ENCODE measurements at regions not wholly inside any gene's neighbourhood (a gene's known extent, or its start where the extent isn't known, plus 50 kb on each side); places are given as distances from the start of the nearest gene placed in this dataset.
"Not testable (repeated sequence)": the region's sequence is repeated elsewhere in the genome, so short reads cannot be mapped to it uniquely, and the experiment has no call there.

DNA sequence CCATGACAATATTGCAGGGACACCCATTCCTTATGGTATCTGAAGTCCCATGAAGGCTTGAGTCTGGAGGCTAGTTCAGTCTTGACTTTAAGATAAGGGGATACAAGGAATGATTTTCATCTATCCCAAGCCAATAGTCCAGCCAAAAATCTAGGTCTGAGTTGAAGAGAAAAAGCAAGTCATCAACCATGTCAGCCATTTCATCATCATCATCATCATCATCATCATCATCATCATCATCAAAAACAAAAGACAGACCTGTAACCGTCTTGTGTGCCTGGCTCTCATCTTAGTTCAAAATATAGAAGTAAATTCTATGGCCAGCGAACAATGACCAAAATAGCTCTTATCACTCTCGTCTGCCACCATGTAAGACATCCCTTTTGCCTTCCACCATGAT, 59.5 kb upstream of the FAM90A26 start:
- DNase-seq: not testable (repeated sequence)

- not testable (repeated sequence) for DNase-seq
Observed at GRCh38 chr4:9103148-9103524, 67.1 kb upstream of the FAM90A26 start.

- DNase-seq: not testable (repeated sequence)
Observed at GRCh38 chr4:9102471-9103147, 67.6 kb upstream of the FAM90A26 start.

GRCh38 chr4:9096330-9096729, 73.9 kb upstream of the FAM90A26 start:
- DNase-seq: not testable (repeated sequence)

DNA sequence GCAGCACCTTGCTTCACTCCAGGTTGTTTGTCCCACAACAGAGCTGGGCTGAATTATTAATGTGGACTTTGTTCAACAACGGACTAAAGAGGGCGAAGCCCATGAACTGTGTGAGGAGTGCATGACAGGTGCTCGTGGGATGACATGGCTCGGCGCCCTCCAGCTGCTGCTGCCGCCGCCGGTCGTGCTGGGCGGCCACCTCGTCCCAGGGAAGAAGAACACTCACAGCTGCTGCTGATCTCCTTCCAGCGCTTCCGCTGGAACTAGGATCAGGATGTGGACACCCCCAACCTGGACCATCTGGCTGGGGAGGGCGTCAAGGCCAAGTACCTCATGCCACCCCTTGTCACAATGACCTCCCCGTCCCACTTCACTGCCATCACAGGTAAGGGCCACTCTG, 91.4 kb upstream of the FAM90A26 start:
- not testable (repeated sequence) for DNase-seq

DNA sequence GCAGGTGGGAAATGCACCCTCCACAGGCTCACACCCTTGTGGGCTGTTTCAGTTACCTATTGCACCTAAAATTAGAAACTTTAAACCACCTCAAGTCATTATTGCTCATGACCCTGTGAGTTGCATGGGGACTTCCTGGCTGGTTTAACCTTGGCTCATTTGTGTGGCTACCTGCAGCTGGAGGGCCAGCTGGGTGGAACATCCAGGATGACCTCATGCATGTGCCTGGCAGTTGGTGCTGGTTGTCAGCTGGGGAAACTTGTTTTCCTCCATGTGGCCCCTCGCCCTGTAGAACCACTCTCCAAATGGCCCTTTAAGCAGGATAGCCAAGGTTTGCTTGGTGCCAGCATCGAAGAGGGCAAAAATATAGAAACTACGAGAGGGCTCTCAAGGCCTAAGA, 93.2 kb upstream of the FAM90A26 start:
- not testable (repeated sequence) for DNase-seq

- not testable (repeated sequence) for DNase-seq
Observed at GRCh38 chr4:9076486-9076885, 93.7 kb upstream of the FAM90A26 start.

GRCh38 chr4:9073371-9073770, 96.8 kb upstream of the FAM90A26 start:
- not testable (repeated sequence) for DNase-seq

DNA sequence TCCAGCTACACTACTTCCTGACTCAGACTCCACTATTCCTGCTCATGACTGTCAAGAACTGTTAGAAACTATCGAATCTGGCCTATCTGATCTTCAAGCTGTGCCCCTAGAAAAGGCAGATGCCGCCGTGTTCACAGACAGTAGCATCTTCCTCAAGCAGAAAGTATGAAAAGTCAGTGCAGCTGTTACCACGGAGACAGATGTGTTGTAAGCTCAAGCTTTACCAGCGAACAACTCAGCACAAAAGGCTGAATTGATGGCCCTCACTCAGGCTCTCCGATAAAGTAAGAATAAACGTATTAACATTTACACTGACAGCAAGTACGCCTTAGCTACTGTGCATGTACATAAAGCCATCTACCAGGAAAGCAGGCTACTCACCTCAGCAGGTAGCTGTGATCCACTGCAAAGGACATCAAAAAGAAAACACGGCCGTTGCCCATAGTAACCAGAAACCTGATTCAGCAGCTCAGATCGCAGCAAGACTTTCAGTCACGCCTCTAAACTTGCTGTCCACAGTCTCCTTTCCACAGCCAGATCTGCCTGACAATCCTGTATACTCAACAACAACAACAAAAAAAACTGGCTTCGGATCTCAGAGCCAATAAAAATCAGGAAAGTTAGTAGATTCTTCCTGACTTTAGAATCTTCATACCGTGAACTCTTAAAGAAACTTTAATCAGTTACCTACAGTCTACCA, 97.5 kb upstream of the FAM90A26 start:
- DNase-seq: not testable (repeated sequence)

DNA sequence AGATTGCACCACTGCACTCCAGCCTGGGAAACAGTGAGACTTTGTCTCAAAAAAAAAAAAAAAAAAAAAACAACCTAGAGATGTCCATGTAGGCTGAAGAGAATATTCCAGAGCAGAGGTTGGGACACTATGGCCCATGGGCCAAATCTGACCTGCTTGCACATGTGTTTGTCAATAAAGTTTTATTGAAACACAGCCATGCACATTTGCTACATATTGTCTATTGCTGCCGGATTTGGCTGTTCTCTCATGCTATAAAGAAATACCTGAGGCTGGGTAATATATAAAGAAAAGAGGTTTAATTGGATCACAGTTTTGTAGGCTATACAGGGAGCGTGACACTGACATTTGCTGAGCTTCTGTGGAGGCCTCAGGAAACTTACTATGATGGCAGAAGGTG, 102.3 kb upstream of the FAM90A26 start:
- DNase-seq: not testable (repeated sequence)

DNA sequence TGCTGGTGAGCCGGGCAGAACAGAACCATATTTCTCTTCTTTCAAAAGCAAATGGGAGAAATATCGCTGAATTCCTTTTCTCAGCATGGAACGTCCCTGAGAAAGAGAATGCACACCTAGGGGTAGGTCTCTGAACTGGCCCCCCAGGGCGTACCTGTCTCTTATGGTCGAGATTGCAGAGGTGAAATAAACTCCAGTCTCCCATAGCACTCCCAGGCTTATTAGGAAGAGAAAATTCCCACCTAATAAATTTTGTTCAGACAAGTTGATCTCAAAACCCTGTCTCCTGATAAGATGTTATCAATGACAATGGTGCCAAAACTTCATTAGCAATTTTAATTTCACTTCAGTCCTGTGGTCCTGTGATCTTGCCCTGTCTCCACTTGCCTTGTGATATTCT, 106.6 kb upstream of the FAM90A26 start:
- DNase-seq: not testable (repeated sequence)

DNA sequence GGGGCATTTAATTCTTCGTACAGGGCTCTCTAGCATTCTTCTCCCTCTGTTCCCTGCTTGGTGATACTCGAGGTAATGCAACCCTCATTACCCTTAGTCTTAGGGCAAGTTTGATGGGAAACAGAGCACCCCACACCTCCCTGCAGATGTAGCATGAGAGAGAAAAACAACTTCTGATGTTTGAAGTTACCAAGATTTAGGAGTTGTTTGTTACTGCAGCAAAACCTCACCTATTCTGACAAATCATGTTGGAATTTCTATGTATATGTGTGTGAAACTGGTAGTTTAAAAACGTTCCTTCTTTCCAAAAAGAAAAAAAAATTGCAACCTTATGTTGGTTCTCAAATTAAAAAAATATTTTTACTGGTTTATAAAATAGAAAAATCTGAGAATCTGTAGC, 145.3 kb upstream of the FAM90A26 start:
- DNase-seq: not testable (repeated sequence)

DNA sequence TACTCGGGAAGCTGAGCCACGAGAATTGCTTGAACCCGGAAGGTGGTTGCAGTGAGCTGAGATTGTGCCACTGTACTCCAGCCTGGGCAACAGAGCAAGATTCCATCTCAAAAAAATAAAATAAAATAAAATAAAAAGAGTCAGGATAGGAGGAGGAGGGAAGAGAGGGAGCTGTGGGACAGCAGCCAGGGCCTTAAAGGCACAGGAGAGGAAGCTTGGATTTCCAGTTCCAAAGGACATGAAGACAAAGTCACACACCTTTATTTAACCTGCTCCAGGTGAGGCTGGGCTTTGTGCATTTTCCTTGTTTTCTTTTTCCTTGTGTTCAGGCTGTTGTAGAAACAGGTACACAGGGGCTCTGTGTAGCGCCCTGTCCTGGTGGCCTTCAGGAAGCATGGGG, 138.2 kb upstream of the HMX1 start:
- DNase-seq: not testable (repeated sequence)

DNA sequence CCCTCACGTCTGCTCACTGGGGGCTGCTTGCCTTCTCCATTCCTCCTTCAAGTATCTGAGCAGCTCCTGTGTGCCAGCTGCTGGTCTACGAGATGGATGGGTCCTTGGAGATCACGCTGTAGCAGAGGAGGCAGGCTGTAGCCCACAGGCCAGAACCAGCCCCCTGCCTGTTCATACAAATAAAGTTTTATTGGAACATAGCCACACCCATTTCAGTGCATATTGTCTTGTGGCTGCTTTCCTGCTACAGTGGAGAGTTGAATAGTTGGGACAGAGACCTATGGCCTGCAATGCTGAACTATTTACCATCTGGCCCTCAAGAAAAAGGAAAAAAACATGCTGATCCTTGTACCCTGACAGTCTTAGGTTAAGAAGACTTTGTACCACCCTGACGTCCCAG, 136.8 kb upstream of the HMX1 start:
- not testable (repeated sequence) for DNase-seq

DNA sequence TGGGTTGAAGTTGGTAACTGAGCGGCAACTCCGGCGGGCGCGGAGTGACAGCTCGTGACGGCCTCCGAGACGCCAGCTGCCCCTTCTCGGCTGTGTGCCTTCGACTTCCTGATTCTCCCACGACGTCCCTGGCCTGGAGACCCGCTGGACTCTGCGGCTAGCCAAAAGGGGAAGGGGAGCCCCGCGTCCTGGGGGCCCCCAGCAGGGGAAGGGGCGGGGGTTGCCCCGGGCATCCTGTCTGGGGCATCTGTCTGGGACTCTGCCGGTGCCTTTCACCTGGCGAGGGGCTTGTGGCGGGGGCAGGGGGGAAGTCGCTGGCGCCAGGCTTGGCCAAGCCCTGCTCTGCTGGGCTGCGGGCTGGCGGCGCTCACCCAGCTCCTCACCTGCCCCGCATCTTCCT, 129.5 kb upstream of the HMX1 start:
- not testable (repeated sequence) for DNase-seq

GRCh38 chr4:9000505-9001001, 128.9 kb upstream of the HMX1 start:
- DNase-seq: peak; percentile 56

DNA sequence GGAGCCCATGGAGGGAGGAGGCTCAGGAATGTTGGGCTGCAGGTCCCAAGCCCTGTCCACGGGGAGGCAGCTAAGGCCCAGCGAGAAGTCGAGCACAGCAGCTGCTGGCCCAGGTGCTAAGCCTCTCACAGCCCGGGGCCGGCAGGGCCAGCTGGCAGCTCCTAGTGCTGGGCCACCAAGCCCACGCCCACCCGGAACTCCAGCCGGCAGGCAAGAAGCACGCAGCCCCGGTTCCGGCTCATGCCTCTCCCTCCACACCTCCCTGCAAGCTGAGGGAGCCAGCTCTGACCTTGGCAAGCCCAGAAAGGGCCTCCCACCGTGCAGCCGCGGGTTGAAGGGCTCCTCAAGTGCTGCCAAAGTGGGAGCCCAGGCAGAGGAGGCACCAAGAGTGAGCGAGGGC, 121.3 kb upstream of the HMX1 start:
- not testable (repeated sequence) for DNase-seq

GRCh38 chr4:8991449-8991848, 119.8 kb upstream of the HMX1 start:
- not testable (repeated sequence) for DNase-seq

- DNase-seq: not testable (repeated sequence)
Observed at GRCh38 chr4:8990341-8990740, 118.7 kb upstream of the HMX1 start.

DNA sequence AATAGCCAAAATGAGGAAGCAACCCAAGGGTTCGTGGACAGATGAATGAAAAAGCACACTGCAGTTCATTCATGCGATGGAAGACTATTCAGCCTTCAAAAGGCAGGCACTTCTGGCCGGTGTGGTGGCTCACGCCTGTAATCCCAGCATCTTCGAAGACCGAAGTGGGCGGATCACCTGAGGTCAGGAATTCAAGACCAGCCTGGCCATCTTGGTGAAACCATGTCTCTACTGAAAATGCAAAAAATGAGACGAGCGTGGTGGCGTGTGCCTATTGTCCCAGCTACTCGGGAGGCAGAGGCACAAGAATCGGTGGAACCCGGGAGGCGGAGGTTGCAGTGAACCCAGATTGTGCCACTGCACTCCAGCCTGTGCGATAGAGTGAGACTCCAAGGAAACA, 114.1 kb upstream of the HMX1 start:
- not testable (repeated sequence) for DNase-seq

GRCh38 chr4:8984641-8985040, 113.0 kb upstream of the HMX1 start:
- not testable (repeated sequence) for DNase-seq

- DNase-seq: not testable (repeated sequence)
Observed at GRCh38 chr4:8983921-8984320, 112.3 kb upstream of the HMX1 start.

DNA sequence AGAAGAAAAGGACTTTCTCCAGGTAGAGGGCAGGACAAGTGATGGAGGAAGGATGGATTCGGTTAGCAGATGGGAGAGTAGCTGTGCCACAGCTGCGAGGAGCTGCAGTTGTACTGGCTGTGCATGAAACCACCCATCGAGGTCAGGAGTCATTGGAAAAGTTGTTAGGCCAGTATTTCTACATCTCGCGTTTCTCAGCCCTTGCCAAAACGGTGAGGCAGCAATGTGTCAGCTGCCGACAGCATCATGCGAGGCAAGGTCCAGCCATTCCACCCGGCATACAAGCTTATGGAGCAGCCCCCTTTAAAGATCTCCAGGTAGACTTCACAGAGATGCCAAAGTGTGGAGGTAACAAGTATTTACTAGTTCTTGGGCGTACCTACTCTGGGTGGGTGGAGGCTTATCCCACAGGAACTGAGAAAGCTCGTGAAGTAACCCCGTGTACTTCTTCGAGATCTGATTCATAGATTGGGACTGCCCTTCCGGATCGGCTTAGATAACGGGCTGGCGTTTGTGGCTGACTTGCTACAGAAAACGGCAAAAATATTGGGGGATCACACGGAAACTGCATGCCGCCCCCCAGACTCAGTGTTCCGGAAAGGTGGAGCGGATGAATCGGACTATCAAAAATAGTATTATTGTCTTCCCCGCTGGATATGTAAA, 105.0 kb upstream of the HMX1 start:
- not testable (repeated sequence) for DNase-seq

- not testable (repeated sequence) for DNase-seq
Observed at GRCh38 chr4:8972635-8973034, 101.0 kb upstream of the HMX1 start.

All from 8988T (cell line).